ENCODE measurements at regions not wholly inside any gene's neighbourhood (a gene's known extent, or its start where the extent isn't known, plus 50 kb on each side); places are given as distances from the start of the nearest gene placed in this dataset.
"Not testable (repeated sequence)": the region's sequence is repeated elsewhere in the genome, so short reads cannot be mapped to it uniquely, and the experiment has no call there.

DNA sequence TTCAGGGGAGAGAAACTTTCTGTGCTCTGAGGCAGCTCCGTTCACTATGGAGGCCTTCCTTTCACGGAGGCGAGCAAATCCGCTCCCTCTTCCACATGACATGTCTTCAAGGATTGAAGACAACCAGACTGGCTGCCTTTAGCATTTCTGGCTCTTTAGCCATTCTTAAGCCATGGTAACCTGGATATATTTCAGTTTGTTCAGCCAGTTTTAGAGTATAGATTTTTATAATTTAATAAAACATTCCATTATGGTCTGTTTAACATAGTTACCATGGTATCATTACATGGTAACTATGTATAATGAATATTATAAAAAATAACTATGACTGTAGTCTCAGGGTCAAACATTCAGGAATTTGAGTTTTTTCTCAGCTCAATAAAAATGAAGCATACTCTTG lies 54.2 kb upstream of the NFIA start:
- Histone ChIP-seq H3K9me3 (ENCODE audit: low read length) (no peaks in the 10 kb centered on the region), H3K27ac (ENCODE audit: low read depth, low read length) (no peak overlapping the region), H3K4me1 (ENCODE audit: insufficient read depth, low read length) (no peaks in the 10 kb centered on the region), H3K36me3 (ENCODE audit: insufficient read depth, low read length) (no peaks in the 10 kb centered on the region), H3K4me3 (ENCODE audit: low read length) (no peak overlapping the region), H3K27me3 (ENCODE audit: insufficient read depth, low read length, poor library complexity, severe bottlenecking) (no peaks in the 10 kb centered on the region)
- Mint-ChIP-seq H3K27me3 (peaks cover 4 to 6% of the 10 kb centered on the region in 2 donors), H3K36me3 (no peaks in the 10 kb centered on the region), H3K27ac (no peak overlapping the region), H3K4me1 (no peaks in the 10 kb centered on the region), H3K9me3 (no peaks in the 10 kb centered on the region), H3K4me3 (no peak overlapping the region)
- DNase-seq, result no peak
- ChIA-PET CTCF (no interaction called here), POLR2A (no interaction called here)

DNA sequence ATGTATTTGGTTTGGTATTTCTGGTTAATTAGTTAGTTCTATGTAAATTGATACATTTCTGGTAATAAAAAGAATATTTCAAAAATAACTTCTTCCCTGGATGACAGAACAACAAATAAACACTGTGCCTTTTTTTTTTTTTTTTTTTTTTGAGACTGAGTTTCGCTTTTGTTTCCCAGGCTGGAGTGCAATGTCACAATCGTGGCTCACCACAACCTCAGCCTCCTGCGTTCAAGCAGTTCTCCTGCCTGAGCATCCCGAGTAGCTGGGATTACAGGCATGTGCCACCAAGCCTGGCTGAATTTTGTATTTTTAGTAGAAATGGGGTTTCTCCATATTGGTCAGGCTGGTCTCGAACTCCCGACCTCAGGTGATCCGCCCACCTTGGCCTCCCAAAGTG lies 64.3 kb upstream of the NFIA start:
- H3K36me3 Mint-ChIP-seq; H3K27ac Mint-ChIP-seq; H3K27ac ChIP-seq (ENCODE audit: low read depth, low read length); CTCF ChIA-PET; H3K27me3 ChIP-seq (ENCODE audit: insufficient read depth, low read length, poor library complexity, severe bottlenecking); H3K4me1 ChIP-seq (ENCODE audit: insufficient read depth, low read length); POLR2A ChIA-PET; H3K36me3 ChIP-seq (ENCODE audit: insufficient read depth, low read length); H3K9me3 Mint-ChIP-seq; H3K4me1 Mint-ChIP-seq; H3K9me3 ChIP-seq (ENCODE audit: low read length); DNase-seq; H3K4me3 ChIP-seq (ENCODE audit: low read length): not testable (repeated sequence)
- H3K4me3 Mint-ChIP-seq, result peak overlapping the region in 2 of 7 donors; percentile 12 to 25
- H3K27me3 Mint-ChIP-seq, result peaks cover 17 to 18% of the 10 kb centered on the region in 2 donors

DNA sequence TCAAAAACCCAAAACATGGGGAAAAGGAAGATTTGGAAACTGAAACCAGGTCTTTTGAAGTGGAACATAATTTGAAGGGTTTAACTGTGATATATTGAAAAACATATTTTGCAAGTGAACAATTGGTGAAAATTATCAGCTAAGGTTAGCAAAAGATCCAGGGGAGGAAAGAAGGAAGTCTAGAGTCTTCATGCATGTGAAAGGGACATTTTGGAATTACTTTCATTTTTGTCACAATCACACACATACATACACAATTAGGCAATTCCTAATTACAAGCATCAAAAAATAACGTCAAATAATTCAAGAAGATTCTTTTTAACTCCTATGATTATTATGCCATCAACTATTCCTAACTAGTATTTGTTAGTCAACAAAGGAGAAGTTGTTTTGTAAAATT lies 64.7 kb upstream of the NFIA start:
- H3K36me3 ChIP-seq (ENCODE audit: insufficient read depth, low read length), result no peaks in the 10 kb centered on the region
- H3K9me3 Mint-ChIP-seq, result no peaks in the 10 kb centered on the region
- peaks cover 3 to 9% (median 7%) of the 10 kb centered on the region in 3 donors for H3K4me1 Mint-ChIP-seq
- CTCF ChIA-PET, result no interaction called here
- H3K4me1 ChIP-seq (ENCODE audit: insufficient read depth, low read length), result peaks cover 4% of the 10 kb centered on the region
- H3K36me3 Mint-ChIP-seq, result no peaks in the 10 kb centered on the region
- no peaks in the 10 kb centered on the region for H3K9me3 ChIP-seq (ENCODE audit: low read length)
- peaks cover 19 to 22% of the 10 kb centered on the region in 2 donors for H3K27me3 Mint-ChIP-seq
- H3K4me3 Mint-ChIP-seq, result peak overlapping the region in 2 of 7 donors; percentile 31 to 62
- POLR2A ChIA-PET, result no interaction called here
- H3K4me3 ChIP-seq (ENCODE audit: low read length), result no peak overlapping the region
- H3K27ac ChIP-seq (ENCODE audit: low read depth, low read length), result no peak overlapping the region
- DNase-seq, result no peak
- H3K27ac Mint-ChIP-seq, result peak overlapping the region in 1 of 8 donors; percentile 44
- H3K27me3 ChIP-seq (ENCODE audit: insufficient read depth, low read length, poor library complexity, severe bottlenecking), result no peaks in the 10 kb centered on the region

DNA sequence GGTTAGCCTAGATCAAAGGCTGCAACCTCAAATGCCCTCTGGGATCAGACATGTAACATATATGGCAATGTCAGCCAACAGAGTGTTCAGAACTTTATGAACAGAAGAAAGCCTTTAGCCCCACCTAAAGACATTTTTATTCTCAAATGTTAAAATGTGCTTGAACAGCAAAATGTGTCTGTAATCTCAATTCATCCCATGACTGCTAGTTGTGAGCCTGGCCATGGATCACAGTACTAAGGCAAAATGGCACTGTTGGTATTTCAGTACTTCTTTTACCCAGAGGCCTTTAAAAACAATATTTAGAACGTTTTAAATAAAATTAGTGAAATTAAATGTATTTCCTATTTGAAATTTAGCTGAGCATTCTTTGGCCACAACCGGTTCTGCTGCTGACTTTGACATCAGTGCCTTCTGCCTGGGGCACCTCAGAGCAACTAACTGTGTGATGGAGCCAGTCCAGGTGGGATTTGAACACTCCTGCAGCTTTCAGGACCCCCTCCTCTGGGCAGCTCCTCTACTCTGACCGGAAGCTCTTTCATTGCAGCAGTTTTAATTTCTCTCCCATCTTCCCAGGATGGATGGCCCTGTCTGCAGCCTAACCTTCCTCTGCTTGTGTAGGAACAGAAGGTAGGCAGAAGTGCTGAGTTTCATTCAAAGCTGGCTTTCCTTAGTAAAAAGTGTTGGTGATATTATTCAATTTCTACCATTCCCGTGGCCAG lies 68.3 kb upstream of the NFIA start:
- Mint-ChIP-seq H3K4me3 (no peak overlapping the region), H3K9me3 (no peaks in the 10 kb centered on the region), H3K36me3 (no peaks in the 10 kb centered on the region), H3K27me3 (peaks cover 15 to 43% of the 10 kb centered on the region in 2 donors), H3K27ac (no peak overlapping the region), H3K4me1 (peaks cover 3 to 9% (median 7%) of the 10 kb centered on the region in 3 donors)
- H3K4me3 ChIP-seq (ENCODE audit: low read length), result no peak overlapping the region
- ChIA-PET CTCF (no interaction called here), POLR2A (no interaction called here)
- H3K27me3 ChIP-seq (ENCODE audit: insufficient read depth, low read length, poor library complexity, severe bottlenecking), result no peaks in the 10 kb centered on the region
- no peaks in the 10 kb centered on the region for H3K9me3 ChIP-seq (ENCODE audit: low read length)
- H3K36me3 ChIP-seq (ENCODE audit: insufficient read depth, low read length), result no peaks in the 10 kb centered on the region
- peaks cover 4% of the 10 kb centered on the region for H3K4me1 ChIP-seq (ENCODE audit: insufficient read depth, low read length)
- H3K27ac ChIP-seq (ENCODE audit: low read depth, low read length), result peak overlapping the region; percentile 48
- no peak for DNase-seq

DNA sequence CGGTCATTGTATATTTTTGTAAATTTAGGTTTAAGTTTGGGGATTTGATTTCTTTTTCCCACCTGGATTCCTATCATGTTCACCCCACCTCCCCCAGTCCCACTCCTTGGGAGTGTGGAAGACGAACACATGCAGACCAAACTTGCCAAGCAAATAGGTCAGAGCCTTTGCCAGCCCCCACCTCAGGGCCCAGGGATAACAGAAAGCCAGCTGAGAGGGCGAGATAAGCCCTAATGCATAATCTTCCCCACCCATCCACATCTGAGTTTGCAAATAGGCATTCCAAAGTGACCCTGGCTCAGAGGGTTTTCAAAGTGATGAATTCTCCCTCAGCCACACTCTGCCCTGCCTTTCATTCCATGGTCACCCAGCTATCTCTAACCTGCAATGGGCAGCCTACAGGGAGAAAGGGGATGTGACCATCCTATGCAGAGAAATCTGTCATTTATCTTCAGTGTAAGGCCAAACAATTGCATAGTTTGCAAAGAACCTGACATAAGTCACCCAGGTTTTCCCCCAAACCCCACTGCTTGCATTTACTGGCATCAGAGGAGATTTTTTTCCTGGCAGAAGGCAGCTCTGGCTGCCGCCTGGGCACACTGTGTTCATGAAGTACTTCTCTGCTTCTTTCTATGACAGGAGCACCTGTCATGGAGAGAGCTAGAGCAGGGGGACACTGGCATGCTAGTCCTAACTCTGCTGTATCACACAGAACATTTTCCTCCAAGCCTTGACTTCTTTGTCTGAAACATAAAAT lies 69.0 kb upstream of the NFIA start:
- Histone ChIP-seq H3K4me3 (ENCODE audit: low read length) (no peak overlapping the region), H3K4me1 (ENCODE audit: insufficient read depth, low read length) (peaks cover 4% of the 10 kb centered on the region), H3K9me3 (ENCODE audit: low read length) (no peaks in the 10 kb centered on the region), H3K36me3 (ENCODE audit: insufficient read depth, low read length) (no peaks in the 10 kb centered on the region), H3K27ac (ENCODE audit: low read depth, low read length) (peak overlapping the region; percentile 65), H3K27me3 (ENCODE audit: insufficient read depth, low read length, poor library complexity, severe bottlenecking) (no peaks in the 10 kb centered on the region)
- Mint-ChIP-seq H3K9me3 (no peaks in the 10 kb centered on the region), H3K27ac (no peak overlapping the region), H3K27me3 (peaks cover 15 to 43% of the 10 kb centered on the region in 2 donors), H3K4me3 (no peak overlapping the region), H3K36me3 (no peaks in the 10 kb centered on the region), H3K4me1 (peaks cover 3 to 7% (median 6%) of the 10 kb centered on the region in 3 donors)
- no peak for DNase-seq
- ChIA-PET POLR2A (no interaction called here), CTCF (no interaction called here)

DNA sequence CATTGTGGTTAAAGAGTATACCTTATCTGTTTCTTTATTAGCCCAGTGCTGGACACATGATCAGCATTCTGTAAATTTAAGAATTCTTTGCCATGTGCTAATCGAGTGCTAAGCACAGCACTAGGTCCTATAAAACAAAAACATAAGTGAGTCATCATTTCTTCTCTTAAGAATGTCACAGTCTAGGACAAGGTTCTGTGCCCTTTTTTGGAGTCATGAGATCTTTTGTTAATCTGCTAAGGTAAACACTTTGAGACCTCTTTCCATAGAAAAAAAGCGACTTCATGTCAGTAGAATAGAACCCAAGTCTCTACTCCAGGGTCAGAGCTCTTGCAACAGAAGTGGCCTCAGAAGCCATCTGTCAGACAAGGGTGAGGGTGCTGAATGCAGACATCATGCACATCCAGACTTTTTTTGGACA lies 70.0 kb upstream of the NFIA start:
- CTCF ChIA-PET, result interaction anchor here (0.5 kb wide), 1 partner anchor 635 kb away, joined by 3 read pairs; no protein-coding TSS in a partner anchor

DNA sequence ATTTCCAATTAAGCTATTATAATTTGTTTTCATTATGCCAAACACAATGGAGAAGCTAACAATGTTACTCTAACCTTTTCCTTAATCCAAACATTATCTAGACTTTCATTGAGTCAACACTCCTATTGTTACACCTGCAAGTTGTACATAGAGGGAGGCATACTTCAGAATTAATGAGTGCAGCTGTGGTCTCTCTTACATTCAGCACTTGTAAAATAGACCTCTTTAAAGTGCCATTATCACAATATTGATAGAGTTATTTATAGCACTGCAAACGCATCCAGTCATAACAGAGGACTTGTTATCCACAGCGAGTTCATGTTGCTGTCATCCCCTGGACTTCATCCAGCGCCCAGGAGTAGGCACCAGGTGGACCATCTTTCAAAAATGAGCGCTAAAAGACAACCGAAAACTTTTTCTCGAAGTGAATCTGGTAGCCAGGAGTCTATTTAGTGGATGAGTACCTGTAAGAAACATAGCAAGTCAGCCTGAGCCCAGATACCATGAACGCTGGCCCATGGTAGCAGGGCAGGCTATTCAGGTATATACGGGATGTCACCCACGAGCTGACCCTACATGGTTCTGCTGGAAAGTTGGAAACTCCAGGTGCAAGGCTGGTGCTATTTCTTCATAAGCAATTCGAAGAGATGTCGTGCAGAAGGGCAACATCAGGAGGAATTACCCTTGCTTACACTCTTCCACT lies 70.6 kb upstream of the NFIA start:
- CTCF ChIA-PET, result no interaction called here
- H3K36me3 Mint-ChIP-seq, result no peaks in the 10 kb centered on the region

More for the DNA sequence above, 70.0 kb upstream of the NFIA start:
- no peaks in the 10 kb centered on the region for H3K36me3 ChIP-seq (ENCODE audit: insufficient read depth, low read length)
- DNase-seq, result no peak
- POLR2A ChIA-PET, result no interaction called here
- Mint-ChIP-seq H3K4me1 (peaks cover 0 to 1% (median under 1%) of the 10 kb centered on the region in 3 donors), H3K27ac (no peak overlapping the region), H3K36me3 (no peaks in the 10 kb centered on the region), H3K4me3 (no peak overlapping the region), H3K27me3 (peaks cover 20 to 46% of the 10 kb centered on the region in 2 donors), H3K9me3 (no peaks in the 10 kb centered on the region)
- no peaks in the 10 kb centered on the region for H3K9me3 ChIP-seq (ENCODE audit: low read length)
- no peaks in the 10 kb centered on the region for H3K27me3 ChIP-seq (ENCODE audit: insufficient read depth, low read length, poor library complexity, severe bottlenecking)
- no peaks in the 10 kb centered on the region for H3K4me1 ChIP-seq (ENCODE audit: insufficient read depth, low read length)
- H3K4me3 ChIP-seq (ENCODE audit: low read length), result no peak overlapping the region
- H3K27ac ChIP-seq (ENCODE audit: low read depth, low read length), result peak overlapping the region; percentile 65

More for the DNA sequence above, 70.6 kb upstream of the NFIA start:
- DNase-seq, result no peak
- H3K27me3 ChIP-seq (ENCODE audit: insufficient read depth, low read length, poor library complexity, severe bottlenecking), result no peaks in the 10 kb centered on the region
- no peaks in the 10 kb centered on the region for H3K36me3 ChIP-seq (ENCODE audit: insufficient read depth, low read length)
- POLR2A ChIA-PET, result no interaction called here
- Mint-ChIP-seq H3K27ac (no peak overlapping the region), H3K4me1 (no peaks in the 10 kb centered on the region), H3K9me3 (no peaks in the 10 kb centered on the region), H3K4me3 (no peak overlapping the region), H3K27me3 (peaks cover 20 to 44% of the 10 kb centered on the region in 2 donors)
- peak overlapping the region; percentile 65 for H3K27ac ChIP-seq (ENCODE audit: low read depth, low read length)
- H3K9me3 ChIP-seq (ENCODE audit: low read length), result no peaks in the 10 kb centered on the region
- no peaks in the 10 kb centered on the region for H3K4me1 ChIP-seq (ENCODE audit: insufficient read depth, low read length)
- H3K4me3 ChIP-seq (ENCODE audit: low read length), result no peak overlapping the region

Data from CD8-positive, alpha-beta memory T cell (primary cell).